ENCODE measurements at regions not wholly inside any gene's neighbourhood (a gene's known extent, or its start where the extent isn't known, plus 50 kb on each side); places are given as distances from the start of the nearest gene placed in this dataset.

DNA sequence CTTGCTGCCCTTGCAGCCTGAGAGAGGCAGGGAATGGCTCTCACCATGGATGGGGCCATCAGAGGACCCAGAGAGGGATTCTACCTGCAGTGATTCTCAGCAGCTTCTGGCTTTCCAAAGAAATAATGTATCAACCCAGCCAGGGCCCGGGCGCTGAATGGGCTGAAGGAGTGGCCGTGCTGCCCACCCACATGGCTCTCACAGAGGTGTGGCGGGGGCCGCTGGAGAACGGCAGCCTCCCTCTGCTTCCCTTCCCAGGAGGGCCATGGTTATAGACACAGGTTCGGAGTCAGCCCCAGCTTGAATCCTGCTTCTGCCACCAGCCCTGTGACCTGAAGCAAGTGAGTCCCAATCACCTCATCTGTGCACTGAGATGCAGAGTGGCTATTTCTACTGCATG lies 82.7 kb downstream of the THAP12 start:
- H3K4me3 Mint-ChIP-seq: no peak overlapping the region

GRCh38 chr11:76296731-76297542 lies 84.0 kb downstream of the THAP12 start:
- no peak for ATAC-seq (replicated peaks in 1 of 2)
- H3K27me3 Mint-ChIP-seq (ENCODE audit: low read depth): no peaks in the 10 kb centered on the region
- no peaks in the 10 kb centered on the region for H3K9me3 Mint-ChIP-seq

More for the DNA sequence above, 82.7 kb downstream of the THAP12 start:
- ATAC-seq (replicated peaks in 1 of 2) (no peak), DNase-seq (no peak)
- Mint-ChIP-seq H3K9me3 (no peaks in the 10 kb centered on the region), H3K36me3 (ENCODE audit: insufficient read depth in 2 of 2) (no peaks in the 10 kb centered on the region), H3K27me3 (ENCODE audit: low read depth) (no peaks in the 10 kb centered on the region), H3K4me1 (ENCODE audit: low read depth) (peaks cover 4% of the 10 kb centered on the region), H3K27ac (no peak overlapping the region)

GRCh38 chr11:76293189-76293631 lies 86.9 kb upstream of the WNT11 start:
- DNase-seq (peak; percentile 46 to 60), ATAC-seq (replicated peaks in 1 of 2) (peak; percentile 86 to 93)
- Mint-ChIP-seq H3K27ac (no peak overlapping the region), H3K27me3 (ENCODE audit: low read depth) (no peaks in the 10 kb centered on the region), H3K4me1 (ENCODE audit: low read depth) (peaks cover 25% of the 10 kb centered on the region), H3K9me3 (no peaks in the 10 kb centered on the region), H3K36me3 (ENCODE audit: insufficient read depth in 2 of 2) (no peaks in the 10 kb centered on the region), H3K4me3 (peak overlapping the region; percentile 62)

More at GRCh38 chr11:76296731-76297542, 84.0 kb downstream of the THAP12 start:
- Mint-ChIP-seq H3K36me3 (ENCODE audit: insufficient read depth in 2 of 2) (no peaks in the 10 kb centered on the region), H3K27ac (no peak overlapping the region), H3K4me1 (ENCODE audit: low read depth) (peaks cover 13% of the 10 kb centered on the region), H3K4me3 (no peak overlapping the region)
- DNase-seq: no peak

DNA sequence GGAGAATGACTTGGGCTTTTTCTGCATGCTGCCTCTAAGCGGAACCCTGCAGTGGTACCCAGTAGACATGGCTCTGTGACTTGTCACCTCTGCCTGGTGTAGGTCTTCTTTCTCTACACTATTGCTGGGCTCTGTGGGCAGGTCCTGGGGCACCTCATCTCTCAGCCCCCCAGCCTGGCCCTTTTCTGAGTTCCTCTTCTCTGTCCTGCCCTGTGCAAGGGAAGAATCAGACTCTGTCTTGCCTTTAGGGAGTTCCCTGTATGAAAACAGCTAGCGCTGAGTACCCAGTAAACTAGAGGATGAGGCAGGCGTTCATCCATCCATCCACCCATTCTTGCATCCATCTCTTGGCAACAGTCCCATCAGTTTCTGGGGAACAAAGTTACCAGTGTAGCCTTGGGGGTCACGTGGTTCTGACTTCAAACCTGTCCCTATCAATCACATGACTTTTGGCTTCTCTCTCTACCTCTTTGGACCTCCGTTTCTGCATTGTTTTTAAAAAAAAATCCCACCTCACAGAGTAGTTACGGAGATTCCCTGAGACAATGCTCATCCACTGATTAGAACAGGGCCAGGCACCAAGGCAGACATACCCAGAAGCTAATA lies 86.4 kb upstream of the WNT11 start:
- Mint-ChIP-seq H3K4me3 (peak overlapping the region; percentile 62), H3K4me1 (ENCODE audit: low read depth) (peaks cover 30% of the 10 kb centered on the region), H3K36me3 (ENCODE audit: insufficient read depth in 2 of 2) (no peaks in the 10 kb centered on the region), H3K27me3 (ENCODE audit: low read depth) (no peaks in the 10 kb centered on the region), H3K27ac (no peak overlapping the region), H3K9me3 (no peaks in the 10 kb centered on the region)
- no peak for ATAC-seq (replicated peaks in 1 of 2)
- no peak for DNase-seq

DNA sequence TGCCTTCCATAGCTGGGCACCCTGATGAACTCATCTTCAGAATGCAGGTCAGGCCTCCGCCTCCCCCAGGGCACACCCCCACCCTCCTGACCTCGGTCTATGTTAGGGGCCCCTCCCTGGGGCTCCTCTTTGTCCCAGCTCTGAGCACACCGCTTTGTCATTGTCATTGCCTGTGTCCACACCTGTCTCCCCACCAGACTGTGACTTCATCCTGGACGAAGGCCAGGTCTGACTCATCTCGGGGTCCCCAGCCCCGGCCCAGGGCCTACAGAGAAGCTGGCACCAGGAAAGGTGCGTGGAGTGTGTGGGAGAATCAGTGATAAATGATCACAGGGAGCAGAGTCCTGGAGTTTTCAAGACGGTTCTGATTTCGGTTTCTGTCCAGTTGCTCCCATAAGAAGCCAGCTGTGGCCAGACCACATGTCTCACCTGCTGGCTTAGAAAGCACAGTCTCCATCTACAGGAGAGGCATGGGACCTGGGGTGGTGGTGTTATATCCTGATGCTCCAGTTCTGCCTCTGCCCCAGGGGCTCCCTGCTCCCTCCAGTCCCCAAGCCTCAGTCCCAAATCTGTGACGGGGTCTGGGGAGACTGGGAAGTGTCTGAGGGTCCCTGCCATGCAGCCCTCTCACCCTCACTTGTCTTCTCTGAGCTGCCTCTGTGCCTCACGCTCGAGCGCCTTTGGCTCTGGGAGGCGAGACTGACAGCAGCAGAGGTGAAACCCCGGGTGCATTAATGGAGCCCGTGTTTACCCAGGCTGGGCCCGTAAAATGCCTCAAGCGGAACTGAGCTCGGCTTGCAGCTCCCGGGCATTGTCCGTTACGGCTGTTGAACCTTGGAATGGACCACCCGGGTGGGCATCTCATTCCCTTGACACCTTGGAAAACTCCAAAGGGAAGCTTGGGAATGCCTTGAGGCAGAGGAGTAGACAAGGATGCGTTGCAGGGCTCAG lies 85.5 kb upstream of the WNT11 start:
- Mint-ChIP-seq H3K36me3 (ENCODE audit: insufficient read depth in 2 of 2) (no peaks in the 10 kb centered on the region), H3K27ac (no peak overlapping the region), H3K9me3 (no peaks in the 10 kb centered on the region), H3K4me1 (ENCODE audit: low read depth) (peaks cover 37% of the 10 kb centered on the region), H3K27me3 (ENCODE audit: low read depth) (no peaks in the 10 kb centered on the region), H3K4me3 (no peak overlapping the region)
- ATAC-seq (replicated peaks in 1 of 2) (no peak), DNase-seq (no peak)

DNA sequence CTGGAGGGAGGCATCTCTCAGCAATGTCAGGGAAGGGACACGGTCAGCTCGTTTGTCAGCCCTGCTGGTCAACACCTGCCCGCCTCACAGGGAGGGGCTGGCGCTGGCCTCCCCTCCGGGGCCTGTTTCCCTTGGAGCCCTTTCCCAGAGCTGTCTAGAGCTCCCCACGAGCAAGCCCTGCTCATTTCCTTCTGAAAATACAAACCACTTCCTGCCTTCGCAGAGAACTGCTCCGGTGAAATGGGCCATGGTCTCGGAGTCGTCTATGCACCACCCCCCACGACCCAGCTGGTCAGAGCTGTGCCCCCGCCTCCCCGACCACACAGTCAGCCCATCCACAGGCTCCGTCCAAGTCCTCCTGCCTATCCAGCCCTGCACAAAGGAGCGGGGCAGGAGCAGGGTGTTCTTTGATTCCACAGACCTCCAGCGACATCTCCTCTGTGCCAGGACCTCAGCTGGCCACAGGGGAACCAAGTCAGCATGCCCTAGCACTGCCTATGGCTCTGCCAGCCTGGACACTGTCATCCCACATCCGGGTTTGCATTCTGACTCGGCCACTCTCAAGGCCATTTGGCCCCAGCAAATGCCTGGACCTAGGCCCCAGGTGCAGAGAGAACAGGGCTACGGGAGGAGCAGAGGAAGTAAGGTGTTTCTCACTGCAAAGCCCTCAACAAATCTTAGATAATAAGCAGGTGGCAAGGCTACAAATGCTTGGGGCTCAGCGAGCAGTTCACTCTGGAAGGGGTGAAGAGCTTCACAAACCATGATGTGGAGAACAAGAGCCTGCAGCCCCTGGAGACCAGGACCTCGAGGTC lies 82.1 kb upstream of the WNT11 start:
- H3K4me3 Mint-ChIP-seq: peak overlapping the region; percentile 23 to 68
- DNase-seq (peak; percentile 15 to 19), ATAC-seq (replicated peaks in 1 of 2) (peak; percentile 57 to 65)
- H3K27ac Mint-ChIP-seq: no peak overlapping the region
- no peaks in the 10 kb centered on the region for H3K27me3 Mint-ChIP-seq (ENCODE audit: low read depth)
- no peaks in the 10 kb centered on the region for H3K9me3 Mint-ChIP-seq
- peaks cover 34% of the 10 kb centered on the region for H3K4me1 Mint-ChIP-seq (ENCODE audit: low read depth)
- H3K36me3 Mint-ChIP-seq (ENCODE audit: insufficient read depth in 2 of 2): no peaks in the 10 kb centered on the region

DNA sequence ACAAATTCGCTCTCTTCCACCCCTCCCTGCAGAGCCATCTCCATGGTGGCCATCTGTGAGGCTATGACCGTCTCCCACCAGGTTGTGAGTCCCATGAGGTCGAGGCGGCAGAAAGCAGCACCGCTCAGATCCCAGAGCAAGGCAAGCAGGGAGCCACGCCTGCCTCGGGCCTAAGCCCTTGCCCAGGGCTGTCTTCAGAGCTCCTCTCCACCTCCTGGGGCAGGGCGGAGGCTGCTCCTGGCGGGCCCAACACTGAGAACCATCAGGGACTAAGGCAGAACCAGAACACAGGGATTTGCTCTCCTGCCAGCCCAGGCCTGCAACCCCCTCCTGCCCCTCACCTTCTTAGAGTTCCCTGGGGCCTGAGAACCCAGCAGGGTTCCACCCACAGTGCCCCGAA lies 80.9 kb upstream of the WNT11 start:
- DNase-seq (no peak), ATAC-seq (replicated peaks in 1 of 2) (no peak)
- H3K4me1 Mint-ChIP-seq (ENCODE audit: low read depth): peaks cover 24% of the 10 kb centered on the region
- H3K27ac Mint-ChIP-seq: no peak overlapping the region
- H3K36me3 Mint-ChIP-seq (ENCODE audit: insufficient read depth in 2 of 2): no peaks in the 10 kb centered on the region
- no peaks in the 10 kb centered on the region for H3K27me3 Mint-ChIP-seq (ENCODE audit: low read depth)
- no peak overlapping the region for H3K4me3 Mint-ChIP-seq
- H3K9me3 Mint-ChIP-seq: no peaks in the 10 kb centered on the region

DNA sequence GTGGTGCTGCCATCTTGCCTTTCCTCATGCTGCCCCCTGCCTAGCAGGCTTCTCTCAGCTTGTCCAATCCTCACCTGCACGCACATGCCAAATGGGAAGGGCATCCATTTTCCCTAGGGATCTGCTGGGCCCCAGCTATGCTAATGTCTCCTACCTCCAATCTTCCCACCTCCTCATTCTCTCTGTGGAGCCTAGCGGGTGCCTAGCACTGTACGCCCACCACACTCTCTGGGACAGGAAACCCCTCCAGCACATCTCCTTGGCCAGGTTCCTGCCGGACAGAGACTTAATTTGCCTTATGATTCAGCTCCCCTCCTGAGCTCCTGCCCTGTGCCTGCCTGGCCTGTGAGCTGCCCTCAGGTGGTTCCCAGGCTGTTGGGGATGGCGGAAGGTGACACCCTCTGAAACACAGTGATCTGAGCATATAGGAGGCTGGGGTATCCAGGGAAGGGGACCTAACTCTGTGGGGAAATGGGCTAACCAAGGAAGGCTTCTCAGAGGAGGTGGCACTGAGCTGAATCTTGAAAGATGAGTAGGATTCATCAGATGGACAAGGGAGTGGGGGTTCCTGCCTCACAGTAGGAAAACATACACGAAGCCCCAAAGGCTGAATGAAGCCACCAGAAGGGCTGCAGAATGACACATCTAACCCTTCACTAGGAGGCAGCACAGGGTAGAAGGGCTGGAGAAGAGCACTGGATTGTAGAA lies 79.2 kb upstream of the WNT11 start:
- no peaks in the 10 kb centered on the region for H3K27me3 Mint-ChIP-seq (ENCODE audit: low read depth)
- no peaks in the 10 kb centered on the region for H3K9me3 Mint-ChIP-seq
- DNase-seq (no peak), ATAC-seq (replicated peaks in 1 of 2) (no peak)
- H3K27ac Mint-ChIP-seq: no peak overlapping the region
- H3K4me1 Mint-ChIP-seq (ENCODE audit: low read depth): peaks cover 18% of the 10 kb centered on the region
- no peaks in the 10 kb centered on the region for H3K36me3 Mint-ChIP-seq (ENCODE audit: insufficient read depth in 2 of 2)
- peak overlapping the region in 1 of 2 donors; percentile 3 for H3K4me3 Mint-ChIP-seq

DNA sequence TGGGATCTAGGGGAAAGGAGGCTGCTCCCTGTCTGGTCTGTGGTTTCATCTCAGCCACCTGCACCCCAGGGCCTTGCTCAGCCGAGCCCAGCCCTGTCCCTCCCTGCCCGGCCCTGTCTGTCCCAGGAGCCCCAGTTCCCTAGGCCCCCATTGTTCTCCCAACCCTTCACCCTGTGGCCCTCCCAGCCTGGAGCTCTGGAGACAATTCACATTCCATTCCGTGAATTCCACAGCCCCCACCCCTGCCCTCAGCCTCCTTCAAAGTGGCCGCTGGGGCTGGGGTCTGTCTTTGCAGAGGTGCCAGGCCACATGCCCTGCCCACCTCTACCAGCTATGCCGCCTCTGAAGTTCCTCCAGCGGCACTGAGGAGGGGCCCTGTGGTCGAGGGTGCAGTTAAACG lies 77.9 kb upstream of the WNT11 start:
- Mint-ChIP-seq H3K36me3 (ENCODE audit: insufficient read depth in 2 of 2) (no peaks in the 10 kb centered on the region), H3K9me3 (no peaks in the 10 kb centered on the region), H3K4me3 (no peak overlapping the region), H3K4me1 (ENCODE audit: low read depth) (peaks cover 18% of the 10 kb centered on the region), H3K27ac (no peak overlapping the region), H3K27me3 (ENCODE audit: low read depth) (no peaks in the 10 kb centered on the region)
- ATAC-seq (replicated peaks in 1 of 2) (no peak), DNase-seq (no peak)

DNA sequence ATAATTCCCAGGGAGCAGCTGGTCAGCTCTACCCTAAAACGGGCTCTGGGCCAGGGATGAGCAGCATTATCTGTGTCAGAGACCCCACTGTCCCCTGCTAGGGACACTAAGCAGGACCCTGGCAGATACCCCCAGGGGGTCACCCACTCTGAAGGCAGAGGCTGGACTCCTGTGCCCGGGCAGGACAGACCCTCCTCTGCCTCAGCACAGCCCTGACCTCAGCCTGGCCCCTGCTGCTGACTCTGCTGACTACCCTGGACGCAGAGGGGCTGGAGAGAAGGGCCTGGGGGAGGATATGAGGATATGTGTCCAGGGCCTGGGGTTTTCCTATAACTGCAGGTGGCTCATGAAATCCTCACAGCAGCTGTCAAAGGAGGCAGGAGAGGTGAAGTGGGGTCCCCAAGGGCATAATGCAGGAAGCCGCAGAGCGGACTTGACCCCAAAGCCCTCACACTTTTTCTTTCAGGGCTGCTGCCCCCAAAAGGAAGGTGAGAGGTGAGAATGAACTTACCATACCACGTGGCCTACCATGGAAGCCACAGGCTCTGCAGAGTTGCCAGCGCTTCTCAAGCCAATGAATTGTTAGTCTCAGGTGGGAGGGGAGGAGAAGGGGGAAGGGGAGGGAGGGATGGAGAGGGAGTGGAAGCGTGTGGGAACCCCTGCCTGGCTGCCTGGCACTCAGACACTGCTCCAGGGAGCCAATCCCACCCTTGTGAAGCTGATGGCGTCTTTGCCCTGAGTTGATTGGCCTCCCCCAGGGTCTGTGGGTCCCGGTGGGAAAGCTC lies 76.7 kb upstream of the WNT11 start:
- Mint-ChIP-seq H3K4me3 (no peak overlapping the region), H3K9me3 (no peaks in the 10 kb centered on the region), H3K27me3 (ENCODE audit: low read depth) (no peaks in the 10 kb centered on the region), H3K4me1 (ENCODE audit: low read depth) (peaks cover 10% of the 10 kb centered on the region), H3K27ac (no peak overlapping the region), H3K36me3 (ENCODE audit: insufficient read depth in 2 of 2) (no peaks in the 10 kb centered on the region)
- no peak for DNase-seq
- no peak for ATAC-seq (replicated peaks in 1 of 2)

DNA sequence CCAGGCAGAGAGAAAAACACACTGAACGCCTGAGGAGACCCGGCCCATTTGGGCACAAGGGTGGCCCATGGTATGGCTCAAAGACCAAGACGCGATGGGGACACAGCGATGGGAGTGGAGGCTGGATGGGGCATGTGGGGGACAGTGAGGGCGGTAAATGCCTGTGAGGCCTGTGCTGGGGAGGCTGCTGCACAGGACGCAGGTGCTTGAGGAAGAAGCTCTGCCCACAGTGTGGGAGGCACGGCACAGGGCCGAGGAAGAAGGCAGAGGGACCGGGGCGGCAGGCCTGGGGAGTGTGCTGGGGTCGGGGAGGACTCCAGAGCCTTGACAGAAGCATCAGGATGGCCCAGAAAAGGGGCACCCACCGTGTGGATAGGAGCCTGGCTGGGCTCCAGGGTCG lies 75.9 kb upstream of the WNT11 start:
- H3K36me3 Mint-ChIP-seq (ENCODE audit: insufficient read depth in 2 of 2): no peaks in the 10 kb centered on the region
- no peak overlapping the region for H3K27ac Mint-ChIP-seq
- H3K4me1 Mint-ChIP-seq (ENCODE audit: low read depth): peaks cover 2% of the 10 kb centered on the region
- no peak overlapping the region for H3K4me3 Mint-ChIP-seq
- H3K27me3 Mint-ChIP-seq (ENCODE audit: low read depth): no peaks in the 10 kb centered on the region
- ATAC-seq (replicated peaks in 1 of 2): no peak
- no peak for DNase-seq
- no peaks in the 10 kb centered on the region for H3K9me3 Mint-ChIP-seq

All from activated T-cell treated with anti-CD3 and anti-CD28 coated beads, Interleukin-2, amount 50 U/mL, for 72 hours (primary cell).